ENCODE measurements at regions not wholly inside any gene's neighbourhood (a gene's known extent, or its start where the extent isn't known, plus 50 kb on each side); places are given as distances from the start of the nearest gene placed in this dataset.
"Not testable (repeated sequence)": the region's sequence is repeated elsewhere in the genome, so short reads cannot be mapped to it uniquely, and the experiment has no call there.

DNA sequence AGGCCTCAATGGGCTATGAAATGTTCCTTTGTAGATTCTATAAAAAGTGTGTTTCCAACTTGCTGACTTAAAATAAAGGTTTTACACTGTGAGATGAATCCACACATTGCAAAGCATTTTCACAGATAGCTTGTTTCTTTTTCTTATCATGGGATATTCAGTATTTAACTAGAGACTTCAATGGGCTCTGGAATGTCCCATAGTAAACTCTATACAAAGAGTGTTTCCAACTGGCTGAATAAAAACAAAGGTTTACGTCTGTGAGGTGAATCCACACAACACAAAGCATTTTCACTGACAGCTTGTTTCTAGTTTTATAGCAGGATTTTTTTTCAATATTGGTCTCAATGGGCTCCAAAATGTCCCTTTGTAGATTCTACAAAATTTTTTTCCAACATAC is 550.1 kb downstream of the KCNJ18 start:
- intact Hi-C loops (cut with micrococcal nuclease), result no loop called here
- no peak for DNase-seq
- Mint-ChIP-seq H3K9me3 (peaks cover 6% of the 10 kb centered on the region), H3K4me1 (no peaks in the 10 kb centered on the region), H3K27ac (no peak overlapping the region), H3K36me3 (ENCODE audit: low read depth) (no peaks in the 10 kb centered on the region), H3K4me3 (no peak overlapping the region), H3K27me3 (no peaks in the 10 kb centered on the region)

DNA sequence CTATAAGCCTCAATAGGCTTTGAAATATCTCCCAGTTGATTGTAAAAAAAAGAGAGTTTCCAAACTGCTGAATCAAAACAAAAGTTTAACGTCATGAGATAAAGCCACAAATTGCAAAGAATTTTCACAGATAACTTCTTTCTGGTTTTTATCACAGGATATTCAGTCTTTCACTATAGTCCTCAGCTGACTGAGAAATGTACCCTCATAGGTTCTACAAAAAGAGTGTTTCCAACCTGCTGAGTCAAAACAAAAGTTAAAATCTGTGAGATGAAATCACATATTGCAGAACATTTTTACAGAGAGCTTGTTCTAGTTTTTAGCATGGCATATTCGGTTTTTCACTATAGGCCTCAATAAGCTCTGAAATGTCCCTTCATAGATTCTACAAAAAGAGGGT is 559.2 kb downstream of the KCNJ18 start:
- no peak overlapping the region for H3K27ac Mint-ChIP-seq
- H3K4me3 Mint-ChIP-seq, result no peak overlapping the region
- DNase-seq, result no peak
- no peaks in the 10 kb centered on the region for H3K36me3 Mint-ChIP-seq (ENCODE audit: low read depth)
- intact Hi-C loops (cut with micrococcal nuclease), result no loop called here
- H3K4me1 Mint-ChIP-seq, result no peaks in the 10 kb centered on the region
- no peaks in the 10 kb centered on the region for H3K27me3 Mint-ChIP-seq
- H3K9me3 Mint-ChIP-seq, result peaks cover 4% of the 10 kb centered on the region

DNA sequence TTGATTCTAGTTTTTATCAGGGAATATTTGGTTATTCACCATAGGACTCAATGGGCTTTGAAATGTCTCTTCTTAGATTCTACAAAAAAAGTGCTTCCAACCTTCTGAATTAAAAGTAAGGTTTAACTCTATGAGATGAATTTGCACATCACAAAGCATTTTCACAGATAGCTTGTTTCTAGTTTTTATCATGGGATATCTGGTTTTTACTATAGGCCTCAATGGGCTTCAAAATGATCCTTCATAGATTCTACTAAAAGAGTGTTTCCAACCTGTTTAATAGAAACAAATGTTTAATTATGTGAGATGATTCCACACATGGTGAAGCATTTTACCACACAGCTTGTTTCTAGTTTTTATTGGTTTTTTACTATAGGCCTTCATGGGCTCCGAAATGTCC is 560.7 kb downstream of the KCNJ18 start:
- no peak overlapping the region for H3K4me3 Mint-ChIP-seq
- DNase-seq, result no peak
- no peaks in the 10 kb centered on the region for H3K4me1 Mint-ChIP-seq

DNA sequence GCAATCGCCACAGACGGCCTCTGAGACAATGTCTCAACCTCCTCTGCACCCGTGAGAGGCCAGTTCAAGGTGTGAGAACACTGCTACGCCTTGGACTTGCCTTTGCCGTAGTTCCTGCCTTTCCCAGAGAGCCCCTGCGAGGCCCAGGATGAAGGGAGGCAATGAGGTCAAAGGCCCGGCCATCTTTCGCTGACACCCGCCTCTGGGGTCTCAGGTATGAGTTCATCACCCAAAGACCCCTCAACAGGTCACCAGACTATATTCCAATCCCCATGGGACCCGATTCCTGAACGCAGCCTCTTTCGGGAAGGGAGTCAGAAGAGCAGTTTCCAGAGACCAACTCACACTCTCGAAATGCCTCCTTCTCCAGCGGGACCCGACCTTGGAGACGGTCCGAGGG is 573.5 kb downstream of the KCNJ18 start:
- Mint-ChIP-seq H3K4me1 (no peaks in the 10 kb centered on the region), H3K27ac (no peak overlapping the region), H3K27me3 (no peaks in the 10 kb centered on the region), H3K4me3 (no peak overlapping the region), H3K9me3 (peaks cover 13% of the 10 kb centered on the region), H3K36me3 (ENCODE audit: low read depth) (no peaks in the 10 kb centered on the region)
- intact Hi-C loops (cut with micrococcal nuclease), result no loop called here
- no peak for DNase-seq

More for the DNA sequence above, 560.7 kb downstream of the KCNJ18 start:
- peaks cover 4% of the 10 kb centered on the region for H3K9me3 Mint-ChIP-seq
- H3K27ac Mint-ChIP-seq, result no peak overlapping the region
- intact Hi-C loops (cut with micrococcal nuclease), result no loop called here
- no peaks in the 10 kb centered on the region for H3K27me3 Mint-ChIP-seq
- H3K36me3 Mint-ChIP-seq (ENCODE audit: low read depth), result no peaks in the 10 kb centered on the region

GRCh38 chr17:22266231-22266630 is 573.9 kb downstream of the KCNJ18 start:
- H3K27me3 Mint-ChIP-seq, result no peaks in the 10 kb centered on the region
- no peak for DNase-seq
- intact Hi-C loops (cut with micrococcal nuclease), result no loop called here
- H3K27ac Mint-ChIP-seq, result no peak overlapping the region
- H3K4me1 Mint-ChIP-seq, result no peaks in the 10 kb centered on the region
- H3K9me3 Mint-ChIP-seq, result peaks cover 11% of the 10 kb centered on the region
- H3K36me3 Mint-ChIP-seq (ENCODE audit: low read depth), result no peaks in the 10 kb centered on the region
- no peak overlapping the region for H3K4me3 Mint-ChIP-seq

DNA sequence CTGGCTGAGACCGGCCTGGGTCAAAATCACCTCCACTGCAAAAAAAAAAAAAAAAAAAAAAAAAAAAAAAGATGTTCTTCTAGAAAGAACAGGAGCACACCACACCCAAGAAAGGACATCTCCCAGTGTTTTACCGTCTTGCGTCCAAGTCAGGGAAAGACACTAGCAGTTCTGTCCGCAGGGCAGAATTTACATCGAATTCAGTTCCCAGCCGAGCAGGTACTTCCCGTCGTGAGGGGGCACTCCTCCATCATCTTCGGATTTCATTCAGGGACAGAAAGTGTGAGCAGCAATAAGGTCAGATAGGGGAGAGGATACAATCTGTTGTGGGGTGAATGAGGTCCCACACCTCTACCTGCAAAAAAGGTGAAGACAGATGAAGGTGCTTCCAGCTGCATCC is 574.7 kb downstream of the KCNJ18 start:
- no peak for DNase-seq
- Mint-ChIP-seq H3K36me3 (ENCODE audit: low read depth) (no peaks in the 10 kb centered on the region), H3K27me3 (no peaks in the 10 kb centered on the region), H3K4me3 (no peak overlapping the region), H3K9me3 (peaks cover 16% of the 10 kb centered on the region), H3K4me1 (no peaks in the 10 kb centered on the region), H3K27ac (no peak overlapping the region)
- intact Hi-C loops (cut with micrococcal nuclease), result no loop called here

GRCh38 chr17:22268214-22268911 is 576.0 kb downstream of the KCNJ18 start:
- intact Hi-C loops (cut with micrococcal nuclease), result no loop called here
- Mint-ChIP-seq H3K27ac (no peak overlapping the region), H3K36me3 (ENCODE audit: low read depth) (no peaks in the 10 kb centered on the region), H3K27me3 (no peaks in the 10 kb centered on the region), H3K4me1 (no peaks in the 10 kb centered on the region), H3K4me3 (no peak overlapping the region), H3K9me3 (peaks cover 20% of the 10 kb centered on the region)
- DNase-seq, result no peak

DNA sequence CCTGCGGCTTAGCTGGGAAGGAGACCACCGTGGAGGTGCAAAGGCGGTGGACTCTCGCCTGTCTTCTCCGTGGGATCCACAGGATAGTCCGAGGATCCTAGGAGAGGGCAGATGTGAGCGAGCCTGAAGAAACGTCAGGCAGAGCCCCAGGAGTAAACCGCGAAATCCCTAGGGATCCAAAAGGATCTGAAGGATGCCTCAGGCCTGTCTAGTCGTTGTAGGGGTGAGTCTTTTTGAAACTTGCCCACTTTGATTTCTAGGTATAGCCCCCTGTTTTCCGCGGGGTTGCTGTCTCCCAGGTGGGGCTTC is 576.5 kb downstream of the KCNJ18 start:
- no peaks in the 10 kb centered on the region for H3K36me3 Mint-ChIP-seq (ENCODE audit: low read depth)
- DNase-seq, result no peak
- H3K4me1 Mint-ChIP-seq, result no peaks in the 10 kb centered on the region
- peaks cover 20% of the 10 kb centered on the region for H3K9me3 Mint-ChIP-seq
- intact Hi-C loops (cut with micrococcal nuclease), result no loop called here
- H3K27ac Mint-ChIP-seq, result no peak overlapping the region
- no peaks in the 10 kb centered on the region for H3K27me3 Mint-ChIP-seq
- H3K4me3 Mint-ChIP-seq, result no peak overlapping the region

DNA sequence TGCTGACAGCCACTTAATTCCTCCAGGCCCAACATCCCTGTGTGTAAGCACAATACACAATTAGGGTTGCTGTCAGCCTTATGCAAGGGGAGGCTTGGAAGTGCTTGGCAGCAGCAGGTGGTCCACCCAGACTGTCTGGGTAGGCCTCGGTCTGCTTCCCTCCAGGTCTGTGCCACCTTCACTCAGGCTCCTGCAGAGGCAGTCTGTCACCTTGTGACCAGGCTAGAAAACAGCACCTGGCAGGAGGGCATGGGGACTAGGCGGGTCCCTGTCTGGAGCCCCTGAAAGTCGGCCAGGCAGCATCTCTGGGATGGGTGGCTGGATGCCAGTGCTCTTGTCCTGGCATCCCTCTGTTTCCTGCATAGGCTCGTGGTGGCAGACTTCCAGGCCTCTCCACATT is 578.1 kb downstream of the KCNJ18 start:
- Mint-ChIP-seq H3K9me3 (peaks cover 25% of the 10 kb centered on the region), H3K4me3 (no peak overlapping the region), H3K36me3 (ENCODE audit: low read depth) (no peaks in the 10 kb centered on the region), H3K27ac (no peak overlapping the region), H3K27me3 (no peaks in the 10 kb centered on the region), H3K4me1 (no peaks in the 10 kb centered on the region)
- intact Hi-C loops (cut with micrococcal nuclease), result no loop called here
- no peak for DNase-seq

DNA sequence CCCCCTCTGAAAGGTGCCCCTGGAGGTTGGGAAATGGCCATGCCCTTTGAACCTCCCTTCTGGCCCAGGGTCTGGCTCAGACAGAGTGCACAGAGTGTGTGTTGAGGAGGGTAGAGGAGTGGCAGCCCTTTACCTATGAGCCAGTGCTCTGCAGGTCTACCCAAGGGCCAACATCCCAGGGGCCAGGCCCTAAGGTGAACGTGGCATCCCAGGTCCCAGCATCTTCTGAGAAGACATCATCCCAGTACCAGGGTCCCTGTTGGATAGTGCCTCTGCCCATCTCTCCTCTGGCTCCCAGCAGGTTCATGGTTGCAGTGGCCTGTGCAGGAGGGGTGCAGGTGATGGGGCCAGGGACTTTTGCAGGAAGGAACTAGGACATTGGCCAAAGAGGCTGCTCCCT is 578.5 kb downstream of the KCNJ18 start:
- H3K27me3 Mint-ChIP-seq; intact Hi-C loops (cut with micrococcal nuclease); DNase-seq; H3K36me3 Mint-ChIP-seq (ENCODE audit: low read depth); H3K27ac Mint-ChIP-seq; H3K4me1 Mint-ChIP-seq; H3K4me3 Mint-ChIP-seq: not testable (repeated sequence)
- H3K9me3 Mint-ChIP-seq, result peaks cover 25% of the 10 kb centered on the region

GRCh38 chr17:22272363-22273146 is 580.2 kb downstream of the KCNJ18 start:
- Mint-ChIP-seq H3K9me3 (peaks cover 37% of the 10 kb centered on the region), H3K27me3 (no peaks in the 10 kb centered on the region), H3K27ac (no peak overlapping the region), H3K36me3 (ENCODE audit: low read depth) (no peaks in the 10 kb centered on the region), H3K4me1 (no peaks in the 10 kb centered on the region), H3K4me3 (no peak overlapping the region)
- no peak for DNase-seq
- intact Hi-C loops (cut with micrococcal nuclease), result no loop called here

- peaks cover 36% of the 10 kb centered on the region for H3K9me3 Mint-ChIP-seq
- no peaks in the 10 kb centered on the region for H3K36me3 Mint-ChIP-seq (ENCODE audit: low read depth)
- no peak overlapping the region for H3K4me3 Mint-ChIP-seq
- no peak overlapping the region for H3K27ac Mint-ChIP-seq
- no peak for DNase-seq
- intact Hi-C loops (cut with micrococcal nuclease), result no loop called here
- no peaks in the 10 kb centered on the region for H3K27me3 Mint-ChIP-seq
- no peaks in the 10 kb centered on the region for H3K4me1 Mint-ChIP-seq
Measured at GRCh38 chr17:22273308-22273707, 581.0 kb downstream of the KCNJ18 start.

GRCh38 chr17:22277595-22277994 is 585.3 kb downstream of the KCNJ18 start:
- H3K36me3 Mint-ChIP-seq (ENCODE audit: low read depth), result no peaks in the 10 kb centered on the region
- H3K27ac Mint-ChIP-seq, result no peak overlapping the region
- peaks cover 17% of the 10 kb centered on the region for H3K9me3 Mint-ChIP-seq
- H3K4me1 Mint-ChIP-seq, result no peaks in the 10 kb centered on the region
- intact Hi-C loops (cut with micrococcal nuclease), result no loop called here
- H3K4me3 Mint-ChIP-seq, result no peak overlapping the region
- H3K27me3 Mint-ChIP-seq, result no peaks in the 10 kb centered on the region
- no peak for DNase-seq

- Mint-ChIP-seq H3K27me3 (no peaks in the 10 kb centered on the region), H3K27ac (no peak overlapping the region), H3K4me1 (no peaks in the 10 kb centered on the region), H3K9me3 (peaks cover 17% of the 10 kb centered on the region), H3K36me3 (ENCODE audit: low read depth) (no peaks in the 10 kb centered on the region), H3K4me3 (no peak overlapping the region)
- intact Hi-C loops (cut with micrococcal nuclease), result no loop called here
- no peak for DNase-seq
Measured at GRCh38 chr17:22278302-22279275, 586.3 kb downstream of the KCNJ18 start.

Data from activated CD4-positive, alpha-beta T cell treated with anti-CD3 and anti-CD28 coated beads, Interleukin-2, amount 10 ng/mL, durations not matched to agents 24 days and 14 days (primary cell).